ENCODE measurements at regions not wholly inside any gene's neighbourhood (a gene's known extent, or its start where the extent isn't known, plus 50 kb on each side); places are given as distances from the start of the nearest gene placed in this dataset.

- TF ChIP-seq RBBP5 (IDR thresholded peaks at IDR 0.05; ENCODE audit: borderline replicate concordance, low read depth, low read length) (no peak), SIRT6 (IDR thresholded peaks at IDR 0.05; ENCODE audit: low read length) (no peak), TAF1 (IDR thresholded peaks at IDR 0.05; ENCODE audit: low read depth, low read length) (no peak), CEBPB (IDR thresholded peaks at IDR 0.05; ENCODE audit: low read depth, low read length) (no peak), EP300 (IDR thresholded peaks at IDR 0.05; ENCODE audit: borderline replicate concordance in 1 of 2, low read depth in 2 of 2, low read length in 2 of 2) (no peak), JUN (IDR thresholded peaks at IDR 0.05; ENCODE audit: low read depth, low read length) (no peak)
These were observed 336.6 kb downstream of the DSC3 start (continued) for GRCh38 chr18:30705943-30706342.
